HPDE6-E6E7 (cell line): ENCODE measurements at regions not wholly inside any gene's neighbourhood (a gene's known extent, or its start where the extent isn't known, plus 50 kb on each side); places are given as distances from the start of the nearest gene placed in this dataset.
"Not testable (repeated sequence)": the region's sequence is repeated elsewhere in the genome, so short reads cannot be mapped to it uniquely, and the experiment has no call there.

Experiments
- DNase-seq: peaks from one replicate; pipeline ENCODE4 v3.0.0; 2011; ENCODE audit warnings: missing footprints; ENCODE audit errors: extremely low spot score

DNA sequence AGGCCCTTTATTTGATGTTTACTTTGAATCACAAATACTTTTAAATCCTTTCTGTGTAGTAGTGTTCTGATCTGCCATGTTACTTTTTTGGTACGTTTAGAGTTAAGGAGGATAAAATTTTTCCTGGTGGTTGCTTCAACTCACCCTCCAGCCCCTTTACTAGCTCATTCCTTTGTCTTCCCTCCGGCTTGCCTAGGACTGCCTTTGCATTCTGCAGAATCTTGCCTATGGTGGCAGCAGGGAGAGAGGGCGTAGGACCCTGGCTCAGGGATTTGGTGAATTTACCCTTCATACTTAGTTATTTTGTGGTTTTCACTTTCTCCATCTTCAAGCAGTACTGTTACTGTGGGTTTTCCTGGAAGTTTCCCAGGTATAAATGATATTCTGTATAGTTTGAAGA, 833.5 kb downstream of the XPNPEP1 start:
- DNase-seq = no peak

DNA sequence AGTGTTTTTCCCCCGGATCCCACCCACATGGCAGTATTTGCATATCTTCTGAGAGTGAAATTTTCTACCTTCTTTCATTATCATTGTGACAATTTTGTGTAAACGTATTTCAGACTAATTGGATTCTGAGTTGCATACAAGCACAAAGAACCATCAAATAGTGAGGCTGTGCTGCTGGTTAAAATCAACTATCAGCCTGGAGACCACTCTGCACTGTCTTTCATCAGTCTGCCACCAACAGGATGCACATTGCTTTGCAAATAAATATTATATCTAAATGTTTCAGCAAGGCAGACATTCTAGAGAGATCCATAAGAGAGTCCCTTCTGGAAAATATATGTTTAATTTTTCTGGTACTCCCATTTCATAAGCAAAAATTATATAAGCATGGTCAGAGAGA, 851.8 kb downstream of the XPNPEP1 start:
- DNase-seq = no peak

GRCh38 chr10:109070492-109070891, 852.8 kb downstream of the XPNPEP1 start:
- no peak for DNase-seq

- no peak for DNase-seq
These were observed 856.3 kb downstream of the XPNPEP1 start for GRCh38 chr10:109067031-109067430.

DNA sequence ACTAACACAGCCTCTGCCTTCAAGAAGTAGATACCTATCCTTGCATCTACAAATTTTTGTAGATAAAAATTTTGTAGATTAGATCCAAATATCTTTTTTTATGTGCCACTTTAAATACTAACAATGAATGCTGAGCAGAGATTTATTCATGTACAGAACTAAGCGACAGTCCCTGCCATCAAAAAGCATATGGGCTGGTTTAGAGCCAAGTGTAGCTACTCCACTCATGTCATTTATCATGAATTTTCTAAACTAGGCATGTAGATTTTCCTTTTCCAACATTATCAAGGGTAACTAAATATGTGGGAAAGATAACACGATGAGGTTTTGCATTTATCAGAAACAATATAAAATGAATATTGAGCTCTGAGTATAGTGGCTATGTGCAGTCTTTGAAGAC, 857.5 kb downstream of the XPNPEP1 start:
- no peak for DNase-seq

DNA sequence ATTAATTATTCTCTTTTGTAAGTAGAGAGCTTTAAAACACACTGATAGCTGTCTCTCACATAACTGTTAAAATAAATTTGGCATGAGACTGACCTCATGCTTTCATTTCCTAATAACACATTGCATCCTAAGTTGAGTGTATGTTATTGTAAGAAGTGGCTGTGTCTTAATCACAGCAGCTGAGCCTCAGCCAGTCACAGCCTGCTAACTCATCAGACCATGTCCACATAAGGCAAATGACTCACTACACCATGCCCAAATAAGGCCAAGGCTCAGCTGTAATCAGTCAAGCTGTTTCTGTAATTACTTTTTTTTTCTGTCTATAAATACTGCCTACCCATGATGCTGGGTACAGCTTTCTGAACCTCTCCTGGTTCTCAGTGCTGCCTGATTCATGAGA, 860.9 kb downstream of the XPNPEP1 start:
- DNase-seq = no peak

DNA sequence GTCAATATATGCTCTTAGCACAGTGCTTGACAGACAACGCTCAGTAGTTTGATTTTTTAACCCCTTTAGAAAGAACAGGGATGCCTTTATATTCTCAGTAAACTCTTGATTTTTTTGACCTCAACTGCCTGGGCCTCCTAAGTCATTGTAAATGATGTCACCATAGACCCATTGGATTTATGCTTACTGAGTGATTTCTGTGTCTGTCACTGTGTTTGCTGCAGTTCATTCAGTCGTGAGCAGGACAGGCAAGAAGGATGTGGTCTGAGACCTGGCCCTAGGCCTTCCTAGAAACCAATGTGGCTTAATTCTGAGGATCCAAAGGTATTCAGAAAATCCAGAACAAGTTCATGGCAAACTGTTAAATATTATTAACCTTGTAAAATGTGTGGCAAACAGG, 868.1 kb downstream of the XPNPEP1 start:
- no peak for DNase-seq

DNA sequence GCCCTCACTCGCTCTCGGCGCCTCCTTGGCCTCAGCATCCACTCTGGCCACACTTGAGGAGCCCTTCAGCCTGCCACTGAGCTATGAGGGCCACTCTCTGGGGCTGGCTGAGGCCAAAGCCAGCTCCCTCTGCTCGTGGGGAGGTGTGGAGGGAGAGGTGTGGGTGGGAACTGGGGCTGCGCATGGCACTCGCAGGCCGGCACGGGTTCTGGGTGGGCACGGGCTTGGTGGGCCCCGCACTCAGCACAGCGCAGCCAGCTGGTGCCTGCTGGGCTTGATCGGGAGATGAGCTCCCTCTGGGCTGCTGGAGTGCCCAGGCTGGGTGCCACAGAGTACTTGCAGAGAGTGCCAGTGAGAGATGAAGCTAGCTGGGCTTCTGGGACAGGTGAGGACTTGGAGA, 875.5 kb downstream of the XPNPEP1 start:
- DNase-seq = no peak

GRCh38 chr10:109046427-109046826, 876.9 kb downstream of the XPNPEP1 start:
- DNase-seq = not testable (repeated sequence)

GRCh38 chr10:109040622-109041021, 882.7 kb downstream of the XPNPEP1 start:
- no peak for DNase-seq

DNA sequence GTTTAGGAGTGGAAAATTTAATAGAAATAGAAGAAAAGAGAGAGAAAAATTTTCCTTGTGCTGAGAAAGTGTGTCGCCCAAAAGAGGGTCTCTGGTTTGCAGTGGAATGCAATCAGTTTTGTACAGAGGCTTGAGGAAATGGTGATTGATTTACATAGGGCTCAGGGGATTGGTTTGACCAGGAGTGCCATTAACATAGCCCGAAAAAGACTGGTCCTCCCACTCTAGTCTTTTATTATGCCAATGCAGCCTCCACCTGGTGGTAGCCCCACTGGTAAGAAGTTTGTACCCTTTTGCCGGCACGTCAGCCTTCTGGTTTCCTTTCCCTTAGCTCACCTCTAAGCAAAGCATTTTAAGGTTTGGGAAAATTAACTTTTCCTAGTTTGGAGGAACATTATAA, 885.3 kb downstream of the XPNPEP1 start:
- no peak for DNase-seq

- DNase-seq = no peak
These were observed 892.6 kb downstream of the XPNPEP1 start for GRCh38 chr10:109030581-109031210.

- DNase-seq = no peak
These were observed 893.4 kb downstream of the XPNPEP1 start for GRCh38 chr10:109029870-109030269.

DNA sequence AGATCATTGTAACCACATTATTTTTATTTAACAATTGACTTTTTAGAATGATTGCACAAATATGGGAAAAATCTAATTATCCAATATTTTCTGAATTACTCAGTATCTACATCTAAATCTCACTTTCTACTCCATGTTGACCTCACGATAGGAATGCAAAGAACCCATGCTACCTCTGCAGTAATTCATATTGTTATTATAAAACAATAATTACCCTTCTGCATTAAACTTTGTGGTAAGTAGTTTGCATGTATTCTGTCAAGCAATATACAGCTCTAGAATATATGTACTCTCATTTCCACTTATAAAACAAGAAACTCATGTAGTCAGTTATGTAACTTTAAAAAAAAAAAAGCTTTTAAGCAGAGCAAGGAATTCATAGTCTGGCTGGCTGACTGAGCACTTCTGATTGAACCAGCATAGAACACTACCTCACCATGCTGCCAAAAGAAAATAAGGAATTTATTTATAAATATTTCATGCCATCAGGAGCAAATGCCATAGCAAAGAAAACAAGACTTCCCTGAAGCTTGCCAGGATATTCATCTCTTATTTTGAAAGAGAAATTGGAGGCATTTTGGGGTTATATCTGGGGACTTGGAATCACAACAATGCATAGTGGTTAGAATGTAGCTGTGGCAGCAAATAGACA, 895.7 kb downstream of the XPNPEP1 start:
- no peak for DNase-seq

DNA sequence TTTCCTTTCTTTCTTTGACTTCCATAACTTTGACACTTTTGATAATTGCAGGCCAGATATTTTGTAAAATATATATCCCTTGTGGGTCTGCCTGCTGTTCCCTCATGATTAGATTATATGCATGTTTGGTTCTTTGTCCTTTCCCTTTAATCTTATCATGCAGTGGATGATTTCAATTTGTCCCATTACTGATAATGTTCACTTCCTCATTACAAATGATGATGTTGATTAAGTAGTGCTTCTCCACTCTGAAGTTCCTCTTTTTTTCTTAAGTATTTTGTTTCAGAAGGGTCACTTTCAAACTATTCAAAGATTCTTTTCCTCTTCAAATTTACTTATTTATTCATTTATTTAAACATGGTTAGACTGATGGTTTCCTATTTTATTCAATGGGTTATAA, 898.1 kb downstream of the XPNPEP1 start:
- DNase-seq = no peak

DNA sequence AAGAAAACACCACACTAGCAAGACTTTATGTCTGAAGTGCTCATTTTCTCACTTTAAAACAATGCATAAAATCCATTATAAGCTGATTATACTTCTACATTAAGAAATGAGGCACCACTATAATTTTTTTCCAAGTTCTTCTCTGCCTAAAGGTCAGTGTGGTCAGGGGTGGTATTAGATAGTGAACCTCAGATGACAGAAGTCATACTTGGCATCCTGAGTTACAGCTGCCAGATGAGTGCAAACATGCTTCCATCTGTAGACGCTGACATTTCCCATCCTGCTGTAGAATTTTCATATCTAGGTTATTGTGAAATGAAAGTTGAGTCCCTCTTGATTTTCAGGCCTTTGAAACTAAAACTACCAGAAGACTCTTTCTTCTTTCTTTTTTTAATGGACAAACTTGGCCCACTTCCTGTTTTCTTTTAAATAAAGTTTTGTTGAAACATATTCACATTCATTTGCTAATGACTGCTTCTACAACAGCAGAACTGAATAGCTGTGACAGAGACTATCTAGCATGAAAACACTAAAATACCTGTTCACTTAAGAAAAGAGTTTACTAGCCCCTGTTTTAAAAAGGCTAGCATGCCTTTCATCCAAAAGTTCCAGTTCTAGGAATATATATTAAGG, 900.8 kb downstream of the XPNPEP1 start:
- DNase-seq = no peak

- no peak for DNase-seq
These were observed 904.3 kb downstream of the XPNPEP1 start for GRCh38 chr10:109019001-109019424.

GRCh38 chr10:109007514-109007913, 915.8 kb downstream of the XPNPEP1 start:
- DNase-seq = no peak

- DNase-seq = no peak
These were observed 932.9 kb downstream of the XPNPEP1 start for GRCh38 chr10:108990441-108990840.

GRCh38 chr10:108989976-108990375, 933.3 kb downstream of the XPNPEP1 start:
- no peak for DNase-seq

- no peak for DNase-seq
These were observed 941.2 kb downstream of the XPNPEP1 start for GRCh38 chr10:108982159-108982558.

DNA sequence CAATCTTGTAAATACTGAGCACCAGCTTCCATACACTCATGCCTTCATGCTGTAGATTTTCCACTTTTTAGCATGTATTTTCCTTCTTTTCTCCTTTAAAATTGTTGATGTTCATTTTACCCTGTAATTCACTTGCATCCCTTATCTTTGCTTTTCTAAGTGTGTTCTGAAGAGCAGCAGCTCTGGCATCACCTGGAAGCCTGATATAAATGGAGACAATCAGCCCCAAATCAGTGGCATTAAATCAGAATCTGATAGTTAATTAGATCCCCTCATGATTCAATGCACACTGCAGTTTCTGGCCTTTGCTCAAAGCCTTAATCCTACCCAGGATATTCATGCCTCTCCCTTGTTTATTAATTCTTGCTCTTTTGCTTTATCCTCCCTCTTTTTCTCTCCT, 942.4 kb downstream of the XPNPEP1 start:
- DNase-seq = no peak

DNA sequence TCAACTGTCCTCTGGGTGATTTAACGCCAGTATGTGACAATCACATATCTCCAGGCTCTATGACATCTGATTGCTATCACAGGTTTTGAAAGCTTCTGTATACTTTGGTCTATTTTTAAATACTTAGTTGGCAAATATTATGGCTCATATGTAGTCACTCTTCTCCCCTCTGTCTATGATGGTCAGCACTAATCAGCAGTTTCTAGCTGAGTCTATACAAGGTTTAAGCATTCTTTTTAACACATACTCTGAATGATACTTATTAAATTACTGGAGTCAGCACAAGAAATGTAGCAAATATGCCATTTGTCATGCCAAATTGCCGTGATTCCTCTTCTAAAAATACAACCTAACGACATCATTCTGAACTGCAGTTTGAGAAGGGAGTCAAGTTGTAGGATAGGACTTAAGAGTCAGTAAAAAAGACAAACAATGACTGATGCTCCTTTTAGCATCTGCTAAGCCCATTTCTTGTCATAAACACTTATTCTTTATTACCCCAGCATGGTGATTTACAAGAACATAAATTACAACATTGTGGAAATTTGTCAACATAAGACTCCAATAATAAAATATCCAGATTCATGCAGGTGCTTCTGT, 947.8 kb downstream of the XPNPEP1 start:
- DNase-seq = no peak
